HL-60 (cell line): ENCODE measurements at regions not wholly inside any gene's neighbourhood (a gene's known extent, or its start where the extent isn't known, plus 50 kb on each side); places are given as distances from the start of the nearest gene placed in this dataset.

Experiments used
- CTCF ChIP-seq: IDR thresholded peaks from one replicate; pipeline ENCODE4 v1.5.1; 2011; ENCODE audit warnings: low read length, control low read depth, inconsistent platforms; ENCODE audit not compliant: insufficient read depth
- GABPA ChIP-seq: IDR thresholded peaks from 2 replicates; pipeline ENCODE4 v1.6.1; 2012; ENCODE audit warnings: low read depth
- POLR2AphosphoS5 ChIP-seq: IDR thresholded peaks from 2 replicates; pipeline ENCODE4 v1.6.1; 2012; ENCODE audit warnings: low read depth
- REST ChIP-seq: IDR thresholded peaks from 2 replicates; pipeline ENCODE4 v1.6.1; 2012; ENCODE audit warnings: low read depth; ENCODE audit not compliant: insufficient replicate concordance
- SPI1 ChIP-seq: IDR thresholded peaks from 2 replicates; pipeline ENCODE4 v1.6.1; 2012; ENCODE audit warnings: low read depth, mild to moderate bottlenecking, borderline replicate concordance

- TF ChIP-seq CTCF (no peak), POLR2AphosphoS5 (no peak), GABPA (no peak), REST (no peak), SPI1 (no peak)
These were observed 377.7 kb downstream of the PIK3R1 start for GRCh38 chr5:68593211-68593671.
